SK-N-SH (cell line): ENCODE measurements at regions not wholly inside any gene's neighbourhood (a gene's known extent, or its start where the extent isn't known, plus 50 kb on each side); places are given as distances from the start of the nearest gene placed in this dataset.

Source experiments
- CTCF ChIA-PET: fragments of 300-600, 350-600 bp; formaldehyde crosslinking; extraction: SDS; loops from one replicate; lab custom pipeline; 2021; lab: Yijun Ruan, JAX
- POLR2A ChIA-PET: fragments of 350-600 bp; sonication (Branson Sonifier 250); formaldehyde crosslinking; extraction: SDS; loops from one replicate; lab custom pipeline; 2020; ENCODE audit warnings: antibody characterized with exemption, inconsistent platforms; lab: Yijun Ruan, JAX
- DNase-seq: peaks from one replicate; pipeline ENCODE4 v3.0.0; 2012
- H2AFZ ChIP-seq: fragments of 200-600 bp; sonication (generic); 2 replicates; pipeline ENCODE4 v1.8.1; 2016; ENCODE audit warnings: antibody characterized with exemption, mild to moderate bottlenecking, low read depth
- H3F3A ChIP-seq: fragments of 200-600 bp; sonication (generic); replicated peaks from 2 replicates; pipeline ENCODE3; 2016; ENCODE audit warnings: antibody characterized with exemption, mild to moderate bottlenecking; ENCODE audit not compliant: insufficient read depth
- H3K27ac ChIP-seq, 2 experiments: fragments of 200-500 bp in 1 of 2; fragments of 200-600 bp in 1 of 2; sonication (Bioruptor generic) in 1 of 2; sonication (generic), shearing (Covaris generic) in 1 of 2; 2 replicates each; pipeline versions ENCODE4 v1.5.1 to v1.6.1; 2014 to 2016; ENCODE audit warnings: low read depth in 2 of 2, inconsistent platforms in 1 of 2, low read length in 1 of 2, mild to moderate bottlenecking in 1 of 2, mixed read lengths in 1 of 2
- H3K27me3 ChIP-seq: fragments of 200-600 bp; sonication (generic), shearing (Covaris generic); 2 replicates; pipeline ENCODE4 v1.6.1; 2016; ENCODE audit warnings: mixed run types; ENCODE audit not compliant: insufficient read depth
- H3K36me3 ChIP-seq, 2 experiments: fragments of 200-500 bp in 1 of 2; fragments of 200-600 bp in 1 of 2; sonication (Bioruptor generic) in 1 of 2; sonication (generic) in 1 of 2; replicated peaks in 1 of 2; 2 replicates each; pipeline versions ENCODE3 to v1.5.1; 2014 to 2016; ENCODE audit warnings: low read length in 1 of 2, mild to moderate bottlenecking in 1 of 2; ENCODE audit not compliant: insufficient read depth in 2 of 2, control insufficient read depth in 1 of 2
- H3K4me1 ChIP-seq, 2 experiments: fragments of 200-500 bp in 1 of 2; fragments of 200-600 bp in 1 of 2; sonication (Bioruptor generic) in 1 of 2; sonication (generic), shearing (Covaris generic) in 1 of 2; 2 replicates each; pipeline versions ENCODE4 v1.5.1 to v1.6.1; 2014 to 2016; ENCODE audit warnings: low read depth in 1 of 2, low read length in 1 of 2, mixed run types in 1 of 2; ENCODE audit not compliant: insufficient read depth in 2 of 2, control insufficient read depth in 1 of 2
- H3K4me2 ChIP-seq: fragments of 200-600 bp; sonication (generic), shearing (Covaris generic); 2 replicates; pipeline ENCODE4 v1.6.1; 2017; ENCODE audit warnings: mixed run types
- H3K4me3 ChIP-seq, 2 experiments: fragments of 200-500 bp in 1 of 2; fragments of 200-600 bp in 1 of 2; sonication (Bioruptor generic) in 1 of 2; sonication (generic), shearing (Covaris generic) in 1 of 2; 2 replicates each; pipeline versions ENCODE4 v1.5.1 to v1.8.1; 2014 to 2016; ENCODE audit warnings: low read depth in 2 of 2, inconsistent platforms in 1 of 2, low read length in 1 of 2, mild to moderate bottlenecking in 1 of 2, mixed read lengths in 1 of 2, moderate library complexity in 1 of 2
- H3K79me2 ChIP-seq: fragments of 200-600 bp; sonication (generic); 2 replicates; pipeline ENCODE4 v1.8.1; 2017; ENCODE audit warnings: mild to moderate bottlenecking; ENCODE audit not compliant: insufficient read depth
- H3K9ac ChIP-seq: fragments of 200-600 bp; sonication (generic); 2 replicates; pipeline ENCODE4 v1.6.1; 2017; ENCODE audit warnings: mixed run types
- H3K9me2 ChIP-seq: fragments of 200-600 bp; sonication (generic); 2 replicates; pipeline ENCODE4 v1.6.1; 2017; ENCODE audit warnings: mixed run types
- H3K9me3 ChIP-seq: fragments of 200-600 bp; sonication (generic); 2 replicates; pipeline ENCODE4 v1.6.1; 2017; ENCODE audit warnings: mixed run types, mild to moderate bottlenecking, moderate library complexity
- H4K20me1 ChIP-seq: fragments of 200-600 bp; sonication (generic); 2 replicates; pipeline ENCODE4 v1.6.1; 2017; ENCODE audit warnings: mild to moderate bottlenecking, mixed run types; ENCODE audit not compliant: insufficient read depth
- CHD2 ChIP-seq: fragments of 150-350 bp; IDR thresholded peaks from 2 replicates; pipeline ENCODE4 v1.6.1; 2018; ENCODE audit warnings: low read length; ENCODE audit not compliant: partially characterized antibody
- CTCF ChIP-seq: fragments of 200-600 bp; sonication (generic); IDR thresholded peaks from 2 replicates; pipeline ENCODE4 v1.6.1; 2017; ENCODE audit warnings: antibody characterized with exemption, mild to moderate bottlenecking, moderate library complexity
- ELF1 ChIP-seq: IDR thresholded peaks from 2 replicates; pipeline ENCODE4 v1.4.0; 2012
- FOSL2 ChIP-seq: IDR thresholded peaks from 2 replicates; pipeline ENCODE4 v1.4.0; 2012; ENCODE audit warnings: low read depth, mild to moderate bottlenecking, moderate library complexity, borderline replicate concordance
- FOXJ3 ChIP-seq: sonication (generic); formaldehyde crosslinking; IDR thresholded peaks from 2 replicates; pipeline ENCODE4 v1.5.1; 2020; ENCODE audit warnings: mild to moderate bottlenecking, missing genetic modification reagents
- FOXM1 ChIP-seq: IDR thresholded peaks from 2 replicates; pipeline ENCODE4 v1.4.0; 2012; ENCODE audit warnings: low read depth, mild to moderate bottlenecking
- GABPA ChIP-seq: IDR thresholded peaks from 2 replicates; pipeline ENCODE4 v1.4.0; 2012; ENCODE audit warnings: low read depth, mild to moderate bottlenecking
- IRF3 ChIP-seq: fragments of 150-350 bp; IDR thresholded peaks from 2 replicates; pipeline ENCODE4 v1.6.1; 2016; ENCODE audit warnings: mild to moderate bottlenecking, low read depth, low read length
- MEF2A ChIP-seq: IDR thresholded peaks from 2 replicates; pipeline ENCODE4 v1.4.0; 2012; ENCODE audit warnings: low read depth, borderline replicate concordance
- POLR2AphosphoS5 ChIP-seq: IDR thresholded peaks from 2 replicates; pipeline ENCODE4 v1.6.1; 2012; ENCODE audit warnings: low read depth, low read length
- REST ChIP-seq: IDR thresholded peaks from 2 replicates; pipeline ENCODE4 v1.6.1; 2012; ENCODE audit warnings: mild to moderate bottlenecking, low read depth, low read length, moderate library complexity
- RFX5 ChIP-seq: IDR thresholded peaks from 2 replicates; pipeline ENCODE4 v1.6.1; 2012; ENCODE audit warnings: mild to moderate bottlenecking, improper control_type of control experiment, low read length
- RXRA ChIP-seq: IDR thresholded peaks from 2 replicates; pipeline ENCODE4 v1.4.0; 2012; ENCODE audit warnings: low read depth, mild to moderate bottlenecking, borderline replicate concordance
- SIN3A ChIP-seq: IDR thresholded peaks from 2 replicates; pipeline ENCODE4 v1.6.1; 2012; ENCODE audit warnings: low read depth, mild to moderate bottlenecking, low read length, moderate library complexity, borderline replicate concordance
- SMC3 ChIP-seq: IDR thresholded peaks from 2 replicates; pipeline ENCODE4 v1.6.1; 2012; ENCODE audit warnings: low read depth, low read length, improper control_type of control experiment
- TAF1 ChIP-seq: IDR thresholded peaks from 2 replicates; pipeline ENCODE4 v1.6.1; 2012; ENCODE audit warnings: low read depth, mild to moderate bottlenecking, low read length, moderate library complexity, borderline replicate concordance
- TCF12 ChIP-seq: IDR thresholded peaks from 2 replicates; pipeline ENCODE4 v1.4.0; 2012
- TEAD4 ChIP-seq: IDR thresholded peaks from 2 replicates; pipeline ENCODE4 v1.4.0; 2012; ENCODE audit warnings: mild to moderate bottlenecking, borderline replicate concordance; ENCODE audit not compliant: insufficient read depth
- USF1 ChIP-seq: IDR thresholded peaks from 2 replicates; pipeline ENCODE4 v1.4.0; 2012; ENCODE audit warnings: low read depth, borderline replicate concordance
- YY1 ChIP-seq: IDR thresholded peaks from 2 replicates; pipeline ENCODE4 v1.4.0; 2012; ENCODE audit warnings: low read depth, mild to moderate bottlenecking
- WGBS: methylation state at CpG from one replicate; pipeline ENCODE4 v1.1.6; 2017; ENCODE audit warnings: low lambda C conversion rate; 5-methylcytosine and 5-hydroxymethylcytosine counted together

GRCh38 chr9:22316645-22317044, 130.0 kb upstream of the DMRTA1 start:
- Histone ChIP-seq H3K9me2 (0 out of 2 replicates have a peak, but pooled peaks cover 3% of the 10 kb centered on the region), H3K4me1 (no peaks in the 10 kb centered on the region), H3K4me3 (no peak overlapping the region), H2AFZ (no peak overlapping the region), H3K4me2 (no peak overlapping the region), H3K79me2 (no peaks in the 10 kb centered on the region), H3F3A (no peaks in the 10 kb centered on the region), H3K9ac (no peak overlapping the region), H3K27ac (no peak overlapping the region), H3K36me3 (no peaks in the 10 kb centered on the region), H3K27me3 (no peaks in the 10 kb centered on the region), H4K20me1 (no peaks in the 10 kb centered on the region), H3K9me3 (no peaks in the 10 kb centered on the region)
- DNase-seq, result no peak
- TF ChIP-seq USF1, result no peak
- ChIA-PET POLR2A (no interaction called here), CTCF (no interaction called here)
- 21% methylated on average over 1 of the region's 1 CpG for WGBS

GRCh38 chr9:22331533-22331932, 115.1 kb upstream of the DMRTA1 start:
- CTCF ChIA-PET, result no interaction called here
- DNase-seq, result no peak

GRCh38 chr9:22332202-22332601, 114.4 kb upstream of the DMRTA1 start:
- DNase-seq, result no peak
- H3K9me2 ChIP-seq, result no peaks in the 10 kb centered on the region
- H3K4me3 ChIP-seq, result no peak overlapping the region
- H3K4me1 ChIP-seq, result no peaks in the 10 kb centered on the region
- CTCF ChIA-PET, result no interaction called here
- no peaks in the 10 kb centered on the region for H3K27me3 ChIP-seq
- POLR2A ChIA-PET, result no interaction called here
- no peak overlapping the region for H2AFZ ChIP-seq
- no peak overlapping the region for H3K4me2 ChIP-seq
- WGBS, result 5% methylated on average over 1 of the region's 1 CpG
- no peak for TF ChIP-seq RFX5
- no peak for TF ChIP-seq RXRA
- no peak for TF ChIP-seq MEF2A
- no peak for TF ChIP-seq SMC3
- TF ChIP-seq REST, result no peak
- TF ChIP-seq IRF3, result no peak
- TF ChIP-seq ELF1, result no peak
- TF ChIP-seq TAF1, result no peak
- no peak for TF ChIP-seq YY1
- TF ChIP-seq SIN3A, result no peak
- no peak for TF ChIP-seq CTCF
- H3K9ac ChIP-seq, result no peak overlapping the region
- H3K27ac ChIP-seq, result no peak overlapping the region
- H3K36me3 ChIP-seq, result no peaks in the 10 kb centered on the region
- H4K20me1 ChIP-seq, result no peaks in the 10 kb centered on the region
- no peaks in the 10 kb centered on the region for H3K79me2 ChIP-seq
- no peaks in the 10 kb centered on the region for H3F3A ChIP-seq
- no peaks in the 10 kb centered on the region for H3K9me3 ChIP-seq

More at GRCh38 chr9:22331533-22331932, 115.1 kb upstream of the DMRTA1 start:
- Histone ChIP-seq H3K27me3 (no peaks in the 10 kb centered on the region), H3K36me3 (no peaks in the 10 kb centered on the region), H3K4me3 (no peak overlapping the region), H3K9ac (no peak overlapping the region), H3K9me2 (no peaks in the 10 kb centered on the region), H4K20me1 (no peaks in the 10 kb centered on the region), H3K4me1 (no peaks in the 10 kb centered on the region), H3K9me3 (no peaks in the 10 kb centered on the region), H2AFZ (no peak overlapping the region), H3K4me2 (no peak overlapping the region), H3K79me2 (no peaks in the 10 kb centered on the region)
- POLR2A ChIA-PET, result no interaction called here
- TF ChIP-seq POLR2AphosphoS5, result no peak
- TF ChIP-seq GABPA, result no peak
- TF ChIP-seq CHD2, result no peak
- TF ChIP-seq SIN3A, result no peak
- no peak for TF ChIP-seq FOXJ3 (CRISPR knock-in tag)
- no peak for TF ChIP-seq TEAD4
- TF ChIP-seq TAF1, result no peak
- no peak for TF ChIP-seq ELF1
- TF ChIP-seq FOXM1, result no peak
- TF ChIP-seq RFX5, result no peak
- no peak for TF ChIP-seq TCF12
- no peak for TF ChIP-seq FOSL2
- TF ChIP-seq, all 33 proteins: peak for 0
- Histone ChIP-seq H3K27ac (no peak overlapping the region), H3F3A (no peaks in the 10 kb centered on the region)
